Transverse colon (tissue), 4 donors: ENCODE measurements at regions not wholly inside any gene's neighbourhood (a gene's known extent, or its start where the extent isn't known, plus 50 kb on each side); places are given as distances from the start of the nearest gene placed in this dataset.

Experiments
- CTCF ChIP-seq, 5 experiments: fragments of 200-600 bp in 3 of 5; fragments of 450-650 bp in 2 of 5; sonication (generic) in 3 of 5; IDR thresholded peaks; 1 replicate in 2 of 5; 2 replicates in 3 of 5; pipeline ENCODE4 v1.5.1; 2016 to 2017; ENCODE audit warnings: antibody characterized with exemption in 5 of 5, inconsistent platforms in 3 of 5, mild to moderate bottlenecking in 2 of 5, moderate library complexity in 1 of 5
- POLR2A ChIP-seq: fragments of 450-650 bp; IDR thresholded peaks from one replicate; pipeline ENCODE4 v1.6.1; 2016; ENCODE audit warnings: antibody characterized with exemption, mild to moderate bottlenecking, moderate library complexity
- POLR2AphosphoS5 ChIP-seq, 3 donors: sonication (generic); formaldehyde crosslinking; IDR thresholded peaks; one replicate each; pipeline ENCODE4 v1.6.1; 2016; ENCODE audit warnings: antibody characterized with exemption in 3 of 3

GRCh38 chr5:35345222-35345621 lies 114.9 kb upstream of the PRLR start:
- TF ChIP-seq POLR2A: no peak
- no peak for TF ChIP-seq CTCF (IDR thresholded peaks at IDR 0.05)
- no peak for TF ChIP-seq POLR2AphosphoS5 (IDR thresholded peaks at IDR 0.05)
